H1 (cell line): ENCODE measurements at regions not wholly inside any gene's neighbourhood (a gene's known extent, or its start where the extent isn't known, plus 50 kb on each side); places are given as distances from the start of the nearest gene placed in this dataset.

Experiments used
- ATF2 ChIP-seq: IDR thresholded peaks from 2 replicates; pipeline ENCODE4 v1.6.1; 2012; ENCODE audit warnings: low read length, inconsistent platforms
- CHD7 ChIP-seq: fragments of 300-600 bp; sonication (generic); IDR thresholded peaks from 2 replicates; pipeline ENCODE4 v1.7.1; 2012; ENCODE audit warnings: low read length, moderate library complexity, mild to moderate bottlenecking, inconsistent platforms; ENCODE audit not compliant: insufficient replicate concordance
- CTBP2 ChIP-seq: IDR thresholded peaks from 2 replicates; pipeline ENCODE4 v1.7.0; 2011; ENCODE audit warnings: borderline replicate concordance, mild to moderate bottlenecking, moderate library complexity, mixed read lengths, low read length; ENCODE audit not compliant: insufficient read depth, insufficient read length
- MAFK ChIP-seq: IDR thresholded peaks from 2 replicates; pipeline ENCODE4 v1.6.1; 2012; ENCODE audit warnings: low read depth, mild to moderate bottlenecking, improper control_type of control experiment, low read length
- SIRT6 ChIP-seq: IDR thresholded peaks from one replicate; pipeline ENCODE4 v1.7.1; 2012; ENCODE audit warnings: low read length, inconsistent platforms
- SP1 ChIP-seq: IDR thresholded peaks from 2 replicates; pipeline ENCODE4 v1.6.1; 2011; ENCODE audit warnings: low read depth, low read length
- SP4 ChIP-seq: IDR thresholded peaks from 2 replicates; pipeline ENCODE4 v1.6.1; 2012; ENCODE audit warnings: low read length, inconsistent platforms
- TCF12 ChIP-seq: IDR thresholded peaks from 2 replicates; pipeline ENCODE4 v1.6.1; 2011; ENCODE audit warnings: low read depth, mild to moderate bottlenecking, low read length
- TEAD4 ChIP-seq: IDR thresholded peaks from 2 replicates; pipeline ENCODE4 v1.6.1; 2012; ENCODE audit warnings: low read depth, low read length, inconsistent platforms, mixed read lengths

DNA sequence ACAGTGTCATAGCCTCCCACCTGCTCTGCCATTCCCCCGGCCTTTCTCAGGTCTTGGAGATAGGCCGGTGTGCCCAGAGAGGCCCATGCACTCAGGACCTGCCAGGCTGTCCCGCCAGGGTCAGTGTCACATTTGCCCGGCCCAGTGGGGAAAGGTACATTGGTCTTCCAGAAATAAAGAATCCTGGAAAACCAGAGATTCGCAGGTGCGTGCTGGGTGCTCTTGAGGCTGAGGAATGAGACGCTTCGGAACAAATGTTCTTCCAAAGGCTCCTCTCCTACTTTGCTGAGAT lies 205.8 kb upstream of the RTL1 start (continued):
- TF ChIP-seq CHD7 (no peak), TEAD4 (no peak), SIRT6 (no peak), TCF12 (no peak), MAFK (no peak), ATF2 (no peak), SP4 (no peak), SP1 (no peak), CTBP2 (no peak)
